OCI-LY1 (cell line): ENCODE measurements at regions not wholly inside any gene's neighbourhood (a gene's known extent, or its start where the extent isn't known, plus 50 kb on each side); places are given as distances from the start of the nearest gene placed in this dataset.

Experiments used
- CTCF ChIP-seq: fragments of 200-600 bp; sonication (generic), shearing (Covaris generic); IDR thresholded peaks from 2 replicates; pipeline ENCODE4 v1.5.1; 2017; ENCODE audit warnings: mild to moderate bottlenecking, antibody characterized with exemption, low read length, moderate library complexity, mixed read lengths
- EZH2 ChIP-seq: fragments of 200-600 bp; sonication (generic), shearing (Covaris generic); IDR thresholded peaks from 2 replicates; pipeline ENCODE4 v1.8.0; 2017; ENCODE audit warnings: borderline replicate concordance, mixed run types, mild to moderate bottlenecking, antibody characterized with exemption, low read length, moderate library complexity, mixed read lengths

- TF ChIP-seq CTCF (no peak), EZH2 (no peak)
Measured at GRCh38 chr1:163799190-163799805, 477.5 kb downstream of the NUF2 start.
